SK-N-SH treated with all-trans-retinoic acid at 6 μM for 48 hours (cell line): ENCODE measurements at regions not wholly inside any gene's neighbourhood (a gene's known extent, or its start where the extent isn't known, plus 50 kb on each side); places are given as distances from the start of the nearest gene placed in this dataset.

ENCODE experiments used
- ARNTL ChIP-seq: fragments of 450-650 bp; formaldehyde crosslinking; IDR thresholded peaks from 2 replicates; pipeline ENCODE4 v1.5.0; 2020; ENCODE audit warnings: low read depth, mild to moderate bottlenecking, moderate library complexity, borderline replicate concordance
- CSRNP3 ChIP-seq: fragments of 250-450 bp; sonication (Bioruptor Pico); IDR thresholded peaks from 2 replicates; pipeline ENCODE4 v1.5.1; 2021; ENCODE audit warnings: mild to moderate bottlenecking, moderate library complexity
- ISL1 ChIP-seq: fragments of 250-450 bp; sonication (Bioruptor Pico); IDR thresholded peaks from 2 replicates; pipeline ENCODE4 v2.1.2; 2022; ENCODE audit warnings: mild to moderate bottlenecking, moderate library complexity
- OSR1 ChIP-seq: fragments of 250-450 bp; sonication (Bioruptor Pico); IDR thresholded peaks from 2 replicates; pipeline ENCODE4 v1.8.0; 2022; ENCODE audit warnings: moderate library complexity, mild to moderate bottlenecking, inconsistent platforms
- RARB ChIP-seq: fragments of 250-450 bp; sonication (Bioruptor Pico); IDR thresholded peaks from 2 replicates; pipeline ENCODE4 v1.8.0; 2021; ENCODE audit warnings: mild to moderate bottlenecking, moderate library complexity
- SNAI2 ChIP-seq: fragments of 250-450 bp; sonication (Bioruptor Pico); IDR thresholded peaks from 2 replicates; pipeline ENCODE4 v1.5.0; 2020; ENCODE audit warnings: mild to moderate bottlenecking, moderate library complexity
- ZC3H10 ChIP-seq: fragments of 250-450 bp; sonication (Bioruptor Pico); IDR thresholded peaks from 2 replicates; pipeline ENCODE4 v1.5.1; 2021; ENCODE audit warnings: mild to moderate bottlenecking, moderate library complexity
- ZNF565 ChIP-seq: fragments of 450-650 bp; formaldehyde crosslinking; conservative IDR thresholded peaks from 2 replicates; pipeline ENCODE4 v1.5.0; 2020; ENCODE audit warnings: low read depth, mild to moderate bottlenecking, moderate library complexity
- TF ChIP-seq, protein P1 (sequence below): fragments of 250-450 bp; sonication (Bioruptor Pico); IDR thresholded peaks from 2 replicates; pipeline ENCODE4 v1.8.0; 2020; ENCODE audit warnings: mild to moderate bottlenecking, moderate library complexity, borderline replicate concordance
- TF ChIP-seq, protein P2 (sequence below): fragments of 250-450 bp; sonication (Bioruptor Pico); IDR thresholded peaks from 2 replicates; pipeline ENCODE4 v1.8.0; 2021; ENCODE audit warnings: low read depth, mild to moderate bottlenecking, moderate library complexity, borderline replicate concordance

GRCh38 chr9:3004572-3004971, 160.7 kb upstream of the PUM3 start:
- TF ChIP-seq, protein P1, sequence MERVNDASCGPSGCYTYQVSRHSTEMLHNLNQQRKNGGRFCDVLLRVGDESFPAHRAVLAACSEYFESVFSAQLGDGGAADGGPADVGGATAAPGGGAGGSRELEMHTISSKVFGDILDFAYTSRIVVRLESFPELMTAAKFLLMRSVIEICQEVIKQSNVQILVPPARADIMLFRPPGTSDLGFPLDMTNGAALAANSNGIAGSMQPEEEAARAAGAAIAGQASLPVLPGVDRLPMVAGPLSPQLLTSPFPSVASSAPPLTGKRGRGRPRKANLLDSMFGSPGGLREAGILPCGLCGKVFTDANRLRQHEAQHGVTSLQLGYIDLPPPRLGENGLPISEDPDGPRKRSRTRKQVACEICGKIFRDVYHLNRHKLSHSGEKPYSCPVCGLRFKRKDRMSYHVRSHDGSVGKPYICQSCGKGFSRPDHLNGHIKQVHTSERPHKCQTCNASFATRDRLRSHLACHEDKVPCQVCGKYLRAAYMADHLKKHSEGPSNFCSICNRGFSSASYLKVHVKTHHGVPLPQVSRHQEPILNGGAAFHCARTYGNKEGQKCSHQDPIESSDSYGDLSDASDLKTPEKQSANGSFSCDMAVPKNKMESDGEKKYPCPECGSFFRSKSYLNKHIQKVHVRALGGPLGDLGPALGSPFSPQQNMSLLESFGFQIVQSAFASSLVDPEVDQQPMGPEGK (CRISPR knock-in tag): no peak
- TF ChIP-seq RARB (no peak), SNAI2 (no peak), ISL1 (no peak), ARNTL (CRISPR knock-in tag) (no peak), OSR1 (CRISPR knock-in tag) (no peak), CSRNP3 (CRISPR knock-in tag) (no peak), ZC3H10 (CRISPR knock-in tag) (no peak), ZNF565 (CRISPR knock-in tag) (no peak)
- TF ChIP-seq, protein P2, sequence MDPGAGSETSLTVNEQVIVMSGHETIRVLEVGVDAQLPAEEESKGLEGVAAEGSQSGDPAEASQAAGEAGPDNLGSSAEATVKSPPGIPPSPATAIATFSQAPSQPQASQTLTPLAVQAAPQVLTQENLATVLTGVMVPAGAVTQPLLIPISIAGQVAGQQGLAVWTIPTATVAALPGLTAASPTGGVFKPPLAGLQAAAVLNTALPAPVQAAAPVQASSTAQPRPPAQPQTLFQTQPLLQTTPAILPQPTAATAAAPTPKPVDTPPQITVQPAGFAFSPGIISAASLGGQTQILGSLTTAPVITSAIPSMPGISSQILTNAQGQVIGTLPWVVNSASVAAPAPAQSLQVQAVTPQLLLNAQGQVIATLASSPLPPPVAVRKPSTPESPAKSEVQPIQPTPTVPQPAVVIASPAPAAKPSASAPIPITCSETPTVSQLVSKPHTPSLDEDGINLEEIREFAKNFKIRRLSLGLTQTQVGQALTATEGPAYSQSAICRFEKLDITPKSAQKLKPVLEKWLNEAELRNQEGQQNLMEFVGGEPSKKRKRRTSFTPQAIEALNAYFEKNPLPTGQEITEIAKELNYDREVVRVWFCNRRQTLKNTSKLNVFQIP (CRISPR knock-in tag): no peak
